Neural cell (in vitro differentiated cells): ENCODE measurements at regions not wholly inside any gene's neighbourhood (a gene's known extent, or its start where the extent isn't known, plus 50 kb on each side); places are given as distances from the start of the nearest gene placed in this dataset.
"Not testable (repeated sequence)": the region's sequence is repeated elsewhere in the genome, so short reads cannot be mapped to it uniquely, and the experiment has no call there.

Source experiments
- H2AFZ ChIP-seq: fragments of 200-600, 300-800 bp; sonication (generic), shearing (Covaris generic); 2 replicates; pipeline ENCODE4 v1.6.0; 2014; ENCODE audit warnings: low read depth, mild to moderate bottlenecking, antibody characterized with exemption, low read length, moderate library complexity
- H3F3A ChIP-seq: fragments of 200-600 bp; shearing (Covaris generic); 2 replicates; pipeline ENCODE4 v1.6.1; 2016; ENCODE audit warnings: mild to moderate bottlenecking, moderate library complexity, mixed read lengths, antibody characterized with exemption, low read length; ENCODE audit not compliant: insufficient read depth, poor library complexity, severe bottlenecking
- H3K27ac ChIP-seq: fragments of 200-600, 300-800 bp; sonication (generic), shearing (Covaris generic); 2 replicates; pipeline ENCODE4 v1.5.1; 2014; ENCODE audit warnings: mild to moderate bottlenecking, low read length, moderate library complexity
- H3K27me3 ChIP-seq: fragments of 300-800, 200-600 bp; sonication (generic), shearing (Covaris generic); 2 replicates; pipeline ENCODE4 v1.6.0; 2014; ENCODE audit warnings: mild to moderate bottlenecking, low read depth, low read length, moderate library complexity; ENCODE audit not compliant: insufficient read depth
- H3K36me3 ChIP-seq: fragments of 300-800, 200-600 bp; sonication (generic), shearing (Covaris generic); 2 replicates; pipeline ENCODE4 v1.5.1; 2014; ENCODE audit warnings: mild to moderate bottlenecking, antibody characterized with exemption, low read length, moderate library complexity; ENCODE audit not compliant: insufficient read depth
- H3K4me2 ChIP-seq: fragments of 300-800, 200-600 bp; sonication (generic), shearing (Covaris generic); 2 replicates; pipeline ENCODE4 v1.6.0; 2014; ENCODE audit warnings: mild to moderate bottlenecking, low read length
- H3K4me3 ChIP-seq: fragments of 300-800, 200-600 bp; sonication (generic), shearing (Covaris generic); 2 replicates; pipeline ENCODE4 v1.5.1; 2014; ENCODE audit warnings: mild to moderate bottlenecking, low read length, moderate library complexity
- H3K79me2 ChIP-seq: fragments of 200-600 bp; shearing (Covaris generic); replicated peaks from 2 replicates; pipeline ENCODE4 v1.6.0; 2014; ENCODE audit warnings: mild to moderate bottlenecking, low read length, moderate library complexity; ENCODE audit not compliant: insufficient read depth
- H3K9ac ChIP-seq: fragments of 300-800, 200-600 bp; sonication (generic), shearing (Covaris generic); 2 replicates; pipeline ENCODE4 v1.6.1; 2016; ENCODE audit warnings: mild to moderate bottlenecking, low read length, mixed read lengths
- H3K9me2 ChIP-seq: fragments of 200-600 bp; shearing (Covaris generic); 2 replicates; pipeline ENCODE4 v1.6.1; 2016; ENCODE audit warnings: mild to moderate bottlenecking, low read length, mixed read lengths; ENCODE audit not compliant: insufficient read depth
- H3K9me3 ChIP-seq: fragments of 200-600, 300-800 bp; sonication (generic), shearing (Covaris generic); 2 replicates; pipeline ENCODE4 v1.6.1; 2016; ENCODE audit warnings: mild to moderate bottlenecking, mixed run types, low read length, moderate library complexity, mixed read lengths
- H4K20me1 ChIP-seq: fragments of 200-600 bp; shearing (Covaris generic); 2 replicates; pipeline ENCODE4 v1.6.1; 2016; ENCODE audit warnings: mild to moderate bottlenecking, mixed run types; ENCODE audit not compliant: insufficient read depth
- EP300 ChIP-seq: fragments of 450-650 bp; conservative IDR thresholded peaks from 2 replicates; pipeline ENCODE4 v1.6.1; 2014; ENCODE audit warnings: antibody characterized with exemption, mild to moderate bottlenecking, moderate library complexity; ENCODE audit not compliant: poor library complexity, severe bottlenecking
- EZH2 ChIP-seq: fragments of 200-600, 300-800 bp; shearing (Covaris generic), sonication (generic); IDR thresholded peaks from 2 replicates; pipeline ENCODE4 v1.6.1; 2014; ENCODE audit warnings: antibody characterized with exemption, low read length, borderline replicate concordance, mild to moderate bottlenecking; ENCODE audit not compliant: insufficient read depth, poor library complexity, severe bottlenecking
- MXI1 ChIP-seq: fragments of 450-650 bp; conservative IDR thresholded peaks from 2 replicates; pipeline ENCODE4 v1.6.1; 2014; ENCODE audit warnings: antibody characterized with exemption, mild to moderate bottlenecking; ENCODE audit not compliant: poor library complexity, severe bottlenecking
- POLR2AphosphoS5 ChIP-seq: IDR thresholded peaks from 2 replicates; pipeline ENCODE4 v1.6.1; 2012
- RAD21 ChIP-seq: fragments of 450-650 bp; conservative IDR thresholded peaks from 2 replicates; pipeline ENCODE4 v1.6.1; 2014; ENCODE audit warnings: antibody characterized with exemption, mild to moderate bottlenecking, moderate library complexity
- SMC3 ChIP-seq: fragments of 450-650 bp; conservative IDR thresholded peaks from 2 replicates; pipeline ENCODE4 v1.6.1; 2014; ENCODE audit warnings: antibody characterized with exemption, mild to moderate bottlenecking, moderate library complexity; ENCODE audit not compliant: poor library complexity
- TAF1 ChIP-seq: IDR thresholded peaks from 2 replicates; pipeline ENCODE4 v1.6.1; 2012; ENCODE audit warnings: low read depth
- TF ChIP-seq, protein P1 (sequence below): fragments of 450-650 bp; IDR thresholded peaks from 2 replicates; pipeline ENCODE4 v1.5.1; 2014; ENCODE audit warnings: antibody characterized with exemption, mild to moderate bottlenecking, moderate library complexity; ENCODE audit not compliant: poor library complexity, severe bottlenecking
- TF ChIP-seq, protein P2 (sequence below): IDR thresholded peaks from 2 replicates; pipeline ENCODE4 v1.6.1; 2012; ENCODE audit warnings: borderline replicate concordance

DNA sequence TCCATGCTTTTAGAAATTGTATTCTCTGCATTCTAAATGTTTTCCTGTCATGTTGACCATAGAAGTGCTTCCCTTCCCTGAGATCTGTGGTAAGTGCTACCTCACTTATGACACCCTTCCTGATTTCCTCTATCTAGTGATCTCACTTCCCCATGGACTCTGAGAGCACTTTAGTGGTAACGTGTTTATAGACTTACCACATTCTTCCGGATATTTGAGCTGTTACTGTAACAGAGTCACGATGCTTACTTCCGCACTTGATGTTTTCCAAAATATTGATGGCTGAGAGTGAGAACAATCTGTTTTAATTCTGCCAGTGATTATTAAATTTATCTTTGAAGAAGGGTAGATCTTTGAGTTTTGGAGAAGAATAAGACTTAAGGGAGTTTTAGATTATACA is 60.1 kb upstream of the NAMPT start:
- H3K36me3 ChIP-seq: no peaks in the 10 kb centered on the region
- no peaks in the 10 kb centered on the region for H3K27me3 ChIP-seq
- no peaks in the 10 kb centered on the region for H3K9me3 ChIP-seq
- no peak for TF ChIP-seq EP300
- TF ChIP-seq, protein P1, sequence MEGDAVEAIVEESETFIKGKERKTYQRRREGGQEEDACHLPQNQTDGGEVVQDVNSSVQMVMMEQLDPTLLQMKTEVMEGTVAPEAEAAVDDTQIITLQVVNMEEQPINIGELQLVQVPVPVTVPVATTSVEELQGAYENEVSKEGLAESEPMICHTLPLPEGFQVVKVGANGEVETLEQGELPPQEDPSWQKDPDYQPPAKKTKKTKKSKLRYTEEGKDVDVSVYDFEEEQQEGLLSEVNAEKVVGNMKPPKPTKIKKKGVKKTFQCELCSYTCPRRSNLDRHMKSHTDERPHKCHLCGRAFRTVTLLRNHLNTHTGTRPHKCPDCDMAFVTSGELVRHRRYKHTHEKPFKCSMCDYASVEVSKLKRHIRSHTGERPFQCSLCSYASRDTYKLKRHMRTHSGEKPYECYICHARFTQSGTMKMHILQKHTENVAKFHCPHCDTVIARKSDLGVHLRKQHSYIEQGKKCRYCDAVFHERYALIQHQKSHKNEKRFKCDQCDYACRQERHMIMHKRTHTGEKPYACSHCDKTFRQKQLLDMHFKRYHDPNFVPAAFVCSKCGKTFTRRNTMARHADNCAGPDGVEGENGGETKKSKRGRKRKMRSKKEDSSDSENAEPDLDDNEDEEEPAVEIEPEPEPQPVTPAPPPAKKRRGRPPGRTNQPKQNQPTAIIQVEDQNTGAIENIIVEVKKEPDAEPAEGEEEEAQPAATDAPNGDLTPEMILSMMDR: no peak
- no peak for TF ChIP-seq POLR2AphosphoS5
- no peak for TF ChIP-seq TAF1
- no peak for TF ChIP-seq EZH2
- no peak for TF ChIP-seq RAD21
- no peak for TF ChIP-seq MXI1
- TF ChIP-seq SMC3: no peak
- TF ChIP-seq, protein P2, sequence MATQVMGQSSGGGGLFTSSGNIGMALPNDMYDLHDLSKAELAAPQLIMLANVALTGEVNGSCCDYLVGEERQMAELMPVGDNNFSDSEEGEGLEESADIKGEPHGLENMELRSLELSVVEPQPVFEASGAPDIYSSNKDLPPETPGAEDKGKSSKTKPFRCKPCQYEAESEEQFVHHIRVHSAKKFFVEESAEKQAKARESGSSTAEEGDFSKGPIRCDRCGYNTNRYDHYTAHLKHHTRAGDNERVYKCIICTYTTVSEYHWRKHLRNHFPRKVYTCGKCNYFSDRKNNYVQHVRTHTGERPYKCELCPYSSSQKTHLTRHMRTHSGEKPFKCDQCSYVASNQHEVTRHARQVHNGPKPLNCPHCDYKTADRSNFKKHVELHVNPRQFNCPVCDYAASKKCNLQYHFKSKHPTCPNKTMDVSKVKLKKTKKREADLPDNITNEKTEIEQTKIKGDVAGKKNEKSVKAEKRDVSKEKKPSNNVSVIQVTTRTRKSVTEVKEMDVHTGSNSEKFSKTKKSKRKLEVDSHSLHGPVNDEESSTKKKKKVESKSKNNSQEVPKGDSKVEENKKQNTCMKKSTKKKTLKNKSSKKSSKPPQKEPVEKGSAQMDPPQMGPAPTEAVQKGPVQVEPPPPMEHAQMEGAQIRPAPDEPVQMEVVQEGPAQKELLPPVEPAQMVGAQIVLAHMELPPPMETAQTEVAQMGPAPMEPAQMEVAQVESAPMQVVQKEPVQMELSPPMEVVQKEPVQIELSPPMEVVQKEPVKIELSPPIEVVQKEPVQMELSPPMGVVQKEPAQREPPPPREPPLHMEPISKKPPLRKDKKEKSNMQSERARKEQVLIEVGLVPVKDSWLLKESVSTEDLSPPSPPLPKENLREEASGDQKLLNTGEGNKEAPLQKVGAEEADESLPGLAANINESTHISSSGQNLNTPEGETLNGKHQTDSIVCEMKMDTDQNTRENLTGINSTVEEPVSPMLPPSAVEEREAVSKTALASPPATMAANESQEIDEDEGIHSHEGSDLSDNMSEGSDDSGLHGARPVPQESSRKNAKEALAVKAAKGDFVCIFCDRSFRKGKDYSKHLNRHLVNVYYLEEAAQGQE: no peak
- no peaks in the 10 kb centered on the region for H3K79me2 ChIP-seq
- H3K9me2 ChIP-seq: no peaks in the 10 kb centered on the region
- H3K9ac ChIP-seq: no peak overlapping the region
- no peaks in the 10 kb centered on the region for H3F3A ChIP-seq
- H2AFZ ChIP-seq: no peak overlapping the region
- H3K27ac ChIP-seq: no peak overlapping the region
- H4K20me1 ChIP-seq: no peaks in the 10 kb centered on the region
- no peak overlapping the region for H3K4me3 ChIP-seq
- H3K4me2 ChIP-seq: no peak overlapping the region

DNA sequence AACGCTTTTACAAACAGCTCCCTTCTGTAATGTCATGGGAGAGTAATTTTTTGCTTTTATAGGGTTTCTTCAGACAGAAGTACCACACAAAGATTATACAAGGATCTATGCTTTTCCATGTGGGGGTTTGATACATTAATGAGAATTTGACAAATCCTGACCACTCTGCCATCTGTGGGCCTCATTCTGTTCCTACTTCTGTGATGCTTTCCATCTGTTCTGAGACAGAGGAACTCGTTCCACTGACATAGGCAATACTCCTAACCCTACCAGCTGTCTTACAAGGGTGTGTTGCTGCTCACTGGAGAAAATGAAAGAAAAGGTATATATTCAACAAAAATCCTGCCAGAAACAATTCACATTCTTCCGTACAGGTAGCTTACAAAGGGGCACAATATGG is 59.4 kb upstream of the NAMPT start:
- H3K27me3 ChIP-seq: no peaks in the 10 kb centered on the region
- H3K27ac ChIP-seq: no peak overlapping the region
- no peaks in the 10 kb centered on the region for H3K79me2 ChIP-seq
- H3K4me2 ChIP-seq: no peak overlapping the region
- no peaks in the 10 kb centered on the region for H3K9me3 ChIP-seq
- H3K9me2 ChIP-seq: no peaks in the 10 kb centered on the region
- H2AFZ ChIP-seq: no peak overlapping the region
- no peak overlapping the region for H3K4me3 ChIP-seq
- no peak for TF ChIP-seq MXI1
- TF ChIP-seq, protein P1: no peak
- no peak for TF ChIP-seq POLR2AphosphoS5
- TF ChIP-seq, protein P2: no peak
- no peak for TF ChIP-seq RAD21
- H3K9ac ChIP-seq: no peak overlapping the region
- no peaks in the 10 kb centered on the region for H3F3A ChIP-seq
- H4K20me1 ChIP-seq: no peaks in the 10 kb centered on the region
- no peaks in the 10 kb centered on the region for H3K36me3 ChIP-seq

DNA sequence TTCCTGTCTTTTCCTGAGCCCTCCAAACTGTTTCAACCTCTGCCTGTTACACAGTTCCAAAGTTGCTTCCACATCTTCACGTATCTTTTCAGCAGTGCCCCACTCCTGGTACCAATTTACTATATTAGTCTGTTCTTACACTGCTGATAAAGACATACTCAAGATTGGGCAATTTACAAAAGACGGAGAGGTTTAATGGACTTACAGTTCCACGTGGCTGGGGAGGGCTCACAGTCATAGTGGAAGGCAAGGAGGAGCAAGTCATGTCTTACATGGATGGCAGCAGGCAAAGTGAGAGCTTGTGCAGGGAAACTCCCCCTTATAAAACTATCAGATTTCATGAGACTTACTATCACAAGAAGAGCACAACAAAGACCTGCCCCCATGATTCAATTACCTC is 57.3 kb upstream of the NAMPT start:
- not testable (repeated sequence) for H3K4me2 ChIP-seq, H2AFZ ChIP-seq, H3K36me3 ChIP-seq, H3K9me3 ChIP-seq, H3K4me3 ChIP-seq, H3K9ac ChIP-seq, H3K27ac ChIP-seq, H3K79me2 ChIP-seq, H3K27me3 ChIP-seq, H3F3A ChIP-seq, H3K9me2 ChIP-seq, H4K20me1 ChIP-seq
